ENCODE measurements at regions not wholly inside any gene's neighbourhood (a gene's known extent, or its start where the extent isn't known, plus 50 kb on each side); places are given as distances from the start of the nearest gene placed in this dataset.

DNA sequence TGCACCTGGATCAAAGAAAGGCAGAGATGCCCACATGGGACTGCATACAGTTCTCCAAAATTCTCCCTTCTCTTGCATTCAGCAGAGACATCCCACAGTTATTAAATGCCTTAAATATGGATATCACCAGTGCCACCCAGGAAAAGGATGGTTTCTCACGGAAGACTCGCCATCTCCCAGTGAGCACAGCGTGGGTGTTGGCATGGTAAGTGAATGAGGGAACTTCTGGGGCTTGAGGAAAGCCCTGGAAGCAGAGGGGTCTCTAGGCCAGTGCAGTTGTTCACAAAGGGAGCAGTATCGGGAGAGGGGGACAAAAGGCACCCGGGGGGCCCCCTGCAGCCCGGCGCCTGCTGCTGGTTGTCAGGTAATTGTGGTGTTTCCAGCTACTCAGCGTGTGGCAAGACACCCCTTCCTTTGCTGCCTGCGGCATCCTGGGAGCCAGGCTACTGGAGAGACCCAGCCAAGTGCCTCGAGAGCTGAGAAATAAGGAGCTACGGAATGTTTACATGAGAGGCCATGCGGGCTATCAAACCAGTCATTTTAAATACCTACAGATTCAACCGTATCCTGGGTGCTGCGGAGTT is 125.4 kb downstream of the PXDC1 start:
- TF ChIP-seq, protein P1, sequence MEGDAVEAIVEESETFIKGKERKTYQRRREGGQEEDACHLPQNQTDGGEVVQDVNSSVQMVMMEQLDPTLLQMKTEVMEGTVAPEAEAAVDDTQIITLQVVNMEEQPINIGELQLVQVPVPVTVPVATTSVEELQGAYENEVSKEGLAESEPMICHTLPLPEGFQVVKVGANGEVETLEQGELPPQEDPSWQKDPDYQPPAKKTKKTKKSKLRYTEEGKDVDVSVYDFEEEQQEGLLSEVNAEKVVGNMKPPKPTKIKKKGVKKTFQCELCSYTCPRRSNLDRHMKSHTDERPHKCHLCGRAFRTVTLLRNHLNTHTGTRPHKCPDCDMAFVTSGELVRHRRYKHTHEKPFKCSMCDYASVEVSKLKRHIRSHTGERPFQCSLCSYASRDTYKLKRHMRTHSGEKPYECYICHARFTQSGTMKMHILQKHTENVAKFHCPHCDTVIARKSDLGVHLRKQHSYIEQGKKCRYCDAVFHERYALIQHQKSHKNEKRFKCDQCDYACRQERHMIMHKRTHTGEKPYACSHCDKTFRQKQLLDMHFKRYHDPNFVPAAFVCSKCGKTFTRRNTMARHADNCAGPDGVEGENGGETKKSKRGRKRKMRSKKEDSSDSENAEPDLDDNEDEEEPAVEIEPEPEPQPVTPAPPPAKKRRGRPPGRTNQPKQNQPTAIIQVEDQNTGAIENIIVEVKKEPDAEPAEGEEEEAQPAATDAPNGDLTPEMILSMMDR (IDR thresholded peaks at IDR 0.05) = no peak
- no peaks in the 10 kb centered on the region for H3K36me3 Mint-ChIP-seq (ENCODE audit: low read depth)
- H3K27me3 Mint-ChIP-seq (ENCODE audit: insufficient read depth) = peaks cover 69% of the 10 kb centered on the region
- no peaks in the 10 kb centered on the region for H3K4me1 Mint-ChIP-seq (ENCODE audit: low read depth)
- no peak overlapping the region for H3K4me3 Mint-ChIP-seq
- H3K9me3 Mint-ChIP-seq = no peaks in the 10 kb centered on the region
- DNase-seq = no peak
- H3K27ac Mint-ChIP-seq = no peak overlapping the region

DNA sequence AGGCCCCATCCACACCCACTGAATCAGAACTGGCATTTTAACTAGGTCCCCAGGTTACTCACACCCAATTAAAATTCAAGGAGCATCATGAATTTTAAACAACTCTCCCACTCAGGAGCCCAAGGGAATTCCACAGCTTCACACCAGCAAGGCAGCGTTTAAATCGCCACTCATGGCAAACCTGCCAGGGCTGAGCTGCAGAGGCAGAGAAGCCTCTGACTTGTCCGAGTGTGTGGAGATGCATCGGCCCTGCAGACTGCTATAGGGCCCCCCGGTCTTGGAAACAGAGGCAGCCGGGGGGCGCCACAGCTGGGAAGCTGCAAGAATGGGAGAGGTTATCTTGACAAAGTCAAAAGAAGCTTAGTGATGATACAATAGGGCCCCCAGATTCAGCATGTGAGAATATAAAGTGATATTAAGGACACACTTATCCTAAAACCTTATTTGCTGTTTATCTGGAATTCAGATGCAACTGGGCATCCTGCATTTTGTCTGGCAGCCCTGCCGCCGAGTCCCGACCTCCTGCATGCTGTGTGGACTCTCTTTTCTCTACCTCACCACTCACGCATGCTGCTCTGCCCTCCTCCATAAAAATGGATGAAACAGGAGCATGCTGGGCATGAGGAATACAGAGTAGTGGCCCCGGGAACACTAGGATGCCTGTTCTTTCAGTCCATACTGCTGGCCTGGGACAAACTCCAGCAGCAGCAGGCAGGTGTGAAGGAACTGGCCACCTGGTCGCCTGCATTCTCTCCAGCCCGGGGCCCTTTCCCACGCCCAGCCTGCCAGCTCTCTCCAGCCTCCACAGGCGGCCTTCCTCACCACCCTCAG is 126.1 kb downstream of the PXDC1 start:
- H3K36me3 Mint-ChIP-seq (ENCODE audit: low read depth) = no peaks in the 10 kb centered on the region
- H3K9me3 Mint-ChIP-seq = no peaks in the 10 kb centered on the region
- H3K4me3 Mint-ChIP-seq = no peak overlapping the region
- no peaks in the 10 kb centered on the region for H3K4me1 Mint-ChIP-seq (ENCODE audit: low read depth)
- H3K27ac Mint-ChIP-seq = no peak overlapping the region
- H3K27me3 Mint-ChIP-seq (ENCODE audit: insufficient read depth) = peaks cover 67% of the 10 kb centered on the region
- DNase-seq = no peak
- TF ChIP-seq, protein P1 (IDR thresholded peaks at IDR 0.05) = no peak

DNA sequence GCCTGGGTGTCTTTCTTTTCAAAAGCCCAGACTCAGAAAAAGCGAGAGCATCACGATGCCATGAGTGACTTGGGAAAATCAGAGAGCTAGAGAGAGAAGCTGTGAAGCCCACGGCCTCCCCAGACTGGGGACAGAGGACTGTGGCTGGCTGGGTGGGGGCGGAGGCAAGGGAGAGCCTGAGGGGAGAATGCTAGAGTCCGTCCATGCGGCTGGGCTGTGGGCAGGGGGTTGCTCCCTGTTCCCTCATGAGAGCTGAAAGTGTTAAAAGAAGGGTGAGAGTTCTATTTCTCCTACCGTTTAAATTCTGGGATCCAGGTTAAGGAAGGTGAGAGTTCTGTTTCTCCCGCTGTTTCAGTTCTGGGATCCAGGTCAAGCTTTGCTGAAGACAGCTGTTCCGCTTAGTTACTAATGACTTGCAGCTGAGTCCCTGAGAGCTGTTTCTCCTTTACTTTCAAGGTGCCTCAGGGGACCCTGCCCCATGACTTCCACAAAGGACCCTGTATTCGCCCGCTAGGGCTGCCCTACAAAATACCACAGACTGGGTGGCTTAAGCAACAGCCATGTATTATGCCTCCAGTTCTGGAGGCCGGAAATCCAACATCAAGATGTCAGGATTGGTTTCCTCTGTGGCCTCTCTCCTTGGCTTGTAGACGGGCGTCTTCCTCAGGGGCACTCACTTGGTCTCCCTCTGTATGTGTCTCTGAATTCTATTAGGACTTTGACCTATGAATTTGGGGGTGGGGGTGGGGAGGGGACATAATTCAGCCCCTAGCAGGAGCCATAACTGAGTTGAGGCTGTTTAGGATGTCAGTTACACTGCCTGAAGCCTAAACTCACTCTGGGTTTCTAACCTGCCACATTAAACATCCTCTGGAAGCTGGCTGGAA is 127.0 kb downstream of the PXDC1 start:
- no peaks in the 10 kb centered on the region for H3K9me3 Mint-ChIP-seq
- TF ChIP-seq, protein P1 (IDR thresholded peaks at IDR 0.05) = no peak
- H3K4me1 Mint-ChIP-seq (ENCODE audit: low read depth) = no peaks in the 10 kb centered on the region
- no peak overlapping the region for H3K27ac Mint-ChIP-seq
- H3K4me3 Mint-ChIP-seq = no peak overlapping the region
- no peak for DNase-seq
- H3K36me3 Mint-ChIP-seq (ENCODE audit: low read depth) = no peaks in the 10 kb centered on the region
- H3K27me3 Mint-ChIP-seq (ENCODE audit: insufficient read depth) = peaks cover 68% of the 10 kb centered on the region

DNA sequence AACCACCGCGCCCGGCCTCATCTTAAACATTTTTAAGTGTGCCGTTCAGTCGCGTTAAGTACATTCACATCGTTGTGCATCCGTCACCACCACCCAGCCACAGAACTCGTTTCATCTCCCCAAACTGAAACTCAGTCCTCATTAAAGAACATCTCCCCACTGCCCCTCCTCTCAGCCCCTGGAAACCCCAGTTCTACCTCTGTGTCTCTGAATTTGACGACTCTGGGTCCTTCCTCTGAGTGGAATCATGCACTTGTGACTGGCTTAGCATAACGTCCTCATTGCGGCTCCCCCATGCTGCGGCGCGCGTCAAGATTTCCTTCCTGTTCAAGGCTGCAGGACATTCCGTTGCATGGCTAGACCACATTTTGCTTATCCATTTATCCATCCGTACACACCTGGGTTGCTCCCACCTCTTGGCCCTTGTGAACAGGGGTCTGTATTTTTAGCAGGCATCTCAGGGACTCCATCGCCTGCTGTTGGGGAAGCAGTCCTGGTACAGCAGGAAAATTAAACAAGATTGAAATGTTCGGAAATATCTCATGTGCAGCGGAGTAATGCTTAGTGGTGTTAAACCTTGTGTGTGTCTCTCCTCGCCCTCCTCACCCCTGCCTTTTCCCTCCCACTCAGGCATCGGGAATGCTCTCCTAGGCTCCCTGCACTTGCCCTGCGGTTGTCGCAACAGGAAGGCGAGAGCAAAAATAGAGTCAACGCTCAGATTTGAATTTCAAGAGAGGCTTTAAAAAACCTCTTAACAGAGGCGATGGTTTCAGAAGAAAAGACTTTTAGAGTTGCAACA is 127.9 kb downstream of the PXDC1 start:
- TF ChIP-seq, protein P1 (IDR thresholded peaks at IDR 0.05) = no peak
- peaks cover 70% of the 10 kb centered on the region for H3K27me3 Mint-ChIP-seq (ENCODE audit: insufficient read depth)
- no peak overlapping the region for H3K27ac Mint-ChIP-seq
- no peak for DNase-seq
- H3K9me3 Mint-ChIP-seq = no peaks in the 10 kb centered on the region
- no peaks in the 10 kb centered on the region for H3K4me1 Mint-ChIP-seq (ENCODE audit: low read depth)
- no peak overlapping the region for H3K4me3 Mint-ChIP-seq
- H3K36me3 Mint-ChIP-seq (ENCODE audit: low read depth) = no peaks in the 10 kb centered on the region

DNA sequence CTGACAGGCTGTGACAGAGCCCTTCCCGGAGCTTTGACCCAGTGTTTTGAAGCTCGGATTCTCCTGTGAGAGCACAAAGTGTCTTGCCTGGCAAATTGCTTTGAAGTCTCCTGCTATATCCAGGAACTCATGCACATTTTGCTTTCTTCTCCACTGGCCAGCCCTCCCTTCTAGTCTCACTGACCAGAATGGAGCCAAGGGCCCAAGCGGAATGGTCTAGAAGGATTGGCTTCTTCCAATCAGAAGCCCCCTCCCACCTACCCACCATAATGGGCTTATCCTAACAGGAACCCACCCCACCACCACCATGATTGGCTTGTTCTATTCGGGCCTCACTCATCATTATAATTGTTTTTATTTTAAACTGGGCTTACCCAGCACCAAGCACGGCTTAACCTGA is 130.1 kb downstream of the PXDC1 start:
- DNase-seq = no peak
- TF ChIP-seq, protein P1 (IDR thresholded peaks at IDR 0.05) = no peak
- H3K27me3 Mint-ChIP-seq (ENCODE audit: insufficient read depth) = peaks cover 55% of the 10 kb centered on the region
- no peaks in the 10 kb centered on the region for H3K36me3 Mint-ChIP-seq (ENCODE audit: low read depth)
- no peak overlapping the region for H3K27ac Mint-ChIP-seq
- no peaks in the 10 kb centered on the region for H3K9me3 Mint-ChIP-seq
- no peaks in the 10 kb centered on the region for H3K4me1 Mint-ChIP-seq (ENCODE audit: low read depth)
- no peak overlapping the region for H3K4me3 Mint-ChIP-seq
